Neural cell (in vitro differentiated cells): ENCODE measurements at regions not wholly inside any gene's neighbourhood (a gene's known extent, or its start where the extent isn't known, plus 50 kb on each side); places are given as distances from the start of the nearest gene placed in this dataset.

Experiments used
- H2AFZ ChIP-seq: fragments of 200-600, 300-800 bp; sonication (generic), shearing (Covaris generic); 2 replicates; pipeline ENCODE4 v1.6.0; 2014; ENCODE audit warnings: low read depth, mild to moderate bottlenecking, antibody characterized with exemption, low read length, moderate library complexity
- H3F3A ChIP-seq: fragments of 200-600 bp; shearing (Covaris generic); 2 replicates; pipeline ENCODE4 v1.6.1; 2016; ENCODE audit warnings: mild to moderate bottlenecking, moderate library complexity, mixed read lengths, antibody characterized with exemption, low read length; ENCODE audit not compliant: insufficient read depth, poor library complexity, severe bottlenecking
- H3K27ac ChIP-seq: fragments of 200-600, 300-800 bp; sonication (generic), shearing (Covaris generic); 2 replicates; pipeline ENCODE4 v1.5.1; 2014; ENCODE audit warnings: mild to moderate bottlenecking, low read length, moderate library complexity
- H3K27me3 ChIP-seq: fragments of 300-800, 200-600 bp; sonication (generic), shearing (Covaris generic); 2 replicates; pipeline ENCODE4 v1.6.0; 2014; ENCODE audit warnings: mild to moderate bottlenecking, low read depth, low read length, moderate library complexity; ENCODE audit not compliant: insufficient read depth
- H3K36me3 ChIP-seq: fragments of 300-800, 200-600 bp; sonication (generic), shearing (Covaris generic); 2 replicates; pipeline ENCODE4 v1.5.1; 2014; ENCODE audit warnings: mild to moderate bottlenecking, antibody characterized with exemption, low read length, moderate library complexity; ENCODE audit not compliant: insufficient read depth
- H3K4me2 ChIP-seq: fragments of 300-800, 200-600 bp; sonication (generic), shearing (Covaris generic); 2 replicates; pipeline ENCODE4 v1.6.0; 2014; ENCODE audit warnings: mild to moderate bottlenecking, low read length
- H3K4me3 ChIP-seq: fragments of 300-800, 200-600 bp; sonication (generic), shearing (Covaris generic); 2 replicates; pipeline ENCODE4 v1.5.1; 2014; ENCODE audit warnings: mild to moderate bottlenecking, low read length, moderate library complexity
- H3K79me2 ChIP-seq: fragments of 200-600 bp; shearing (Covaris generic); replicated peaks from 2 replicates; pipeline ENCODE4 v1.6.0; 2014; ENCODE audit warnings: mild to moderate bottlenecking, low read length, moderate library complexity; ENCODE audit not compliant: insufficient read depth
- H3K9ac ChIP-seq: fragments of 300-800, 200-600 bp; sonication (generic), shearing (Covaris generic); 2 replicates; pipeline ENCODE4 v1.6.1; 2016; ENCODE audit warnings: mild to moderate bottlenecking, low read length, mixed read lengths
- H3K9me2 ChIP-seq: fragments of 200-600 bp; shearing (Covaris generic); 2 replicates; pipeline ENCODE4 v1.6.1; 2016; ENCODE audit warnings: mild to moderate bottlenecking, low read length, mixed read lengths; ENCODE audit not compliant: insufficient read depth
- H3K9me3 ChIP-seq: fragments of 200-600, 300-800 bp; sonication (generic), shearing (Covaris generic); 2 replicates; pipeline ENCODE4 v1.6.1; 2016; ENCODE audit warnings: mild to moderate bottlenecking, mixed run types, low read length, moderate library complexity, mixed read lengths
- H4K20me1 ChIP-seq: fragments of 200-600 bp; shearing (Covaris generic); 2 replicates; pipeline ENCODE4 v1.6.1; 2016; ENCODE audit warnings: mild to moderate bottlenecking, mixed run types; ENCODE audit not compliant: insufficient read depth
- CTCF ChIP-seq: fragments of 450-650 bp; IDR thresholded peaks from 2 replicates; pipeline ENCODE4 v1.5.1; 2014; ENCODE audit warnings: antibody characterized with exemption, mild to moderate bottlenecking, moderate library complexity; ENCODE audit not compliant: poor library complexity, severe bottlenecking
- EP300 ChIP-seq: fragments of 450-650 bp; conservative IDR thresholded peaks from 2 replicates; pipeline ENCODE4 v1.6.1; 2014; ENCODE audit warnings: antibody characterized with exemption, mild to moderate bottlenecking, moderate library complexity; ENCODE audit not compliant: poor library complexity, severe bottlenecking
- EZH2 ChIP-seq: fragments of 200-600, 300-800 bp; shearing (Covaris generic), sonication (generic); IDR thresholded peaks from 2 replicates; pipeline ENCODE4 v1.6.1; 2014; ENCODE audit warnings: antibody characterized with exemption, low read length, borderline replicate concordance, mild to moderate bottlenecking; ENCODE audit not compliant: insufficient read depth, poor library complexity, severe bottlenecking
- MXI1 ChIP-seq: fragments of 450-650 bp; conservative IDR thresholded peaks from 2 replicates; pipeline ENCODE4 v1.6.1; 2014; ENCODE audit warnings: antibody characterized with exemption, mild to moderate bottlenecking; ENCODE audit not compliant: poor library complexity, severe bottlenecking
- POLR2AphosphoS5 ChIP-seq: IDR thresholded peaks from 2 replicates; pipeline ENCODE4 v1.6.1; 2012
- RAD21 ChIP-seq: fragments of 450-650 bp; conservative IDR thresholded peaks from 2 replicates; pipeline ENCODE4 v1.6.1; 2014; ENCODE audit warnings: antibody characterized with exemption, mild to moderate bottlenecking, moderate library complexity
- REST ChIP-seq: IDR thresholded peaks from 2 replicates; pipeline ENCODE4 v1.6.1; 2012; ENCODE audit warnings: borderline replicate concordance
- SMC3 ChIP-seq: fragments of 450-650 bp; conservative IDR thresholded peaks from 2 replicates; pipeline ENCODE4 v1.6.1; 2014; ENCODE audit warnings: antibody characterized with exemption, mild to moderate bottlenecking, moderate library complexity; ENCODE audit not compliant: poor library complexity
- TAF1 ChIP-seq: IDR thresholded peaks from 2 replicates; pipeline ENCODE4 v1.6.1; 2012; ENCODE audit warnings: low read depth

- H3K27ac ChIP-seq, result no peak overlapping the region
- H3K27me3 ChIP-seq, result no peaks in the 10 kb centered on the region
- no peaks in the 10 kb centered on the region for H3K9me2 ChIP-seq
- no peak overlapping the region for H2AFZ ChIP-seq
- no peaks in the 10 kb centered on the region for H3K9me3 ChIP-seq
- no peaks in the 10 kb centered on the region for H4K20me1 ChIP-seq
- no peak overlapping the region for H3K9ac ChIP-seq
- TF ChIP-seq EZH2, result no peak
- no peak for TF ChIP-seq POLR2AphosphoS5
- TF ChIP-seq MXI1, result no peak
- no peak for TF ChIP-seq REST
- no peak for TF ChIP-seq SMC3
- TF ChIP-seq CTCF, result no peak
- no peak for TF ChIP-seq TAF1
- no peak for TF ChIP-seq EP300
- no peak for TF ChIP-seq RAD21
- no peaks in the 10 kb centered on the region for H3F3A ChIP-seq
- no peaks in the 10 kb centered on the region for H3K79me2 ChIP-seq
- no peaks in the 10 kb centered on the region for H3K36me3 ChIP-seq
- H3K4me2 ChIP-seq, result no peak overlapping the region
- H3K4me3 ChIP-seq, result no peak overlapping the region
Measured at GRCh38 chr6:168213121-168213524, 106.5 kb downstream of the DACT2 start.

- Histone ChIP-seq H3K4me2 (no peak overlapping the region), H3K79me2 (no peaks in the 10 kb centered on the region), H3F3A (no peaks in the 10 kb centered on the region), H3K9me2 (no peaks in the 10 kb centered on the region), H3K9me3 (no peaks in the 10 kb centered on the region), H3K4me3 (no peak overlapping the region), H3K36me3 (no peaks in the 10 kb centered on the region), H2AFZ (no peak overlapping the region), H3K9ac (no peak overlapping the region), H3K27ac (no peak overlapping the region), H3K27me3 (no peaks in the 10 kb centered on the region), H4K20me1 (no peaks in the 10 kb centered on the region)
- TF ChIP-seq REST, result no peak
- TF ChIP-seq EP300, result no peak
- no peak for TF ChIP-seq SMC3
- TF ChIP-seq RAD21, result no peak
- TF ChIP-seq CTCF, result no peak
- no peak for TF ChIP-seq EZH2
- no peak for TF ChIP-seq TAF1
- no peak for TF ChIP-seq MXI1
- TF ChIP-seq POLR2AphosphoS5, result no peak
Measured at GRCh38 chr6:168212362-168212761, 107.2 kb downstream of the DACT2 start.
